ENCODE measurements at regions not wholly inside any gene's neighbourhood (a gene's known extent, or its start where the extent isn't known, plus 50 kb on each side); places are given as distances from the start of the nearest gene placed in this dataset.
"Not testable (repeated sequence)": the region's sequence is repeated elsewhere in the genome, so short reads cannot be mapped to it uniquely, and the experiment has no call there.

- no peak overlapping the region for H3K4me3 ChIP-seq (ENCODE audit: low read depth, low read length)
- CTCF ChIA-PET: no interaction called here
Measured at GRCh38 chr4:170386511-170386910, 296.8 kb upstream of the AADAT start.

GRCh38 chr4:170374770-170375169 is 285.0 kb upstream of the AADAT start:
- ChIA-PET POLR2A (no interaction called here), CTCF (no interaction called here)
- DNase-seq (ENCODE audit: low read depth, low spot score): no peak
- Histone ChIP-seq H3K27me3 (ENCODE audit: control insufficient read depth, insufficient read depth, low read length) (no peaks in the 10 kb centered on the region), H3K4me3 (ENCODE audit: low read depth, low read length) (no peak overlapping the region), H3K27ac (ENCODE audit: low read depth, low read length) (no peak overlapping the region), H3K9me3 (ENCODE audit: control insufficient read depth, insufficient read depth, low read length) (peaks cover 28% of the 10 kb centered on the region)
- no peak for TF ChIP-seq CTCF (IDR thresholded peaks at IDR 0.05; ENCODE audit: low read depth, low read length)

More at GRCh38 chr4:170386511-170386910, 296.8 kb upstream of the AADAT start:
- POLR2A ChIA-PET: no interaction called here
- no peak overlapping the region for H3K27ac ChIP-seq (ENCODE audit: low read depth, low read length)
- H3K9me3 ChIP-seq (ENCODE audit: control insufficient read depth, insufficient read depth, low read length): peaks cover 14% of the 10 kb centered on the region; the same call in 1 of the 2 replicates
- no peak for TF ChIP-seq CTCF (IDR thresholded peaks at IDR 0.05; ENCODE audit: low read depth, low read length)
- no peaks in the 10 kb centered on the region for H3K27me3 ChIP-seq (ENCODE audit: control insufficient read depth, insufficient read depth, low read length)
- DNase-seq (ENCODE audit: low read depth, low spot score): no peak

- Histone ChIP-seq H3K9me3 (ENCODE audit: control insufficient read depth, insufficient read depth, low read length) (peaks cover 10% of the 10 kb centered on the region; the same call in 1 of the 2 replicates), H3K4me3 (ENCODE audit: low read depth, low read length) (no peak overlapping the region), H3K27me3 (ENCODE audit: control insufficient read depth, insufficient read depth, low read length) (no peaks in the 10 kb centered on the region), H3K27ac (ENCODE audit: low read depth, low read length) (no peak overlapping the region)
- no peak for DNase-seq (ENCODE audit: low read depth, low spot score)
- no peak for TF ChIP-seq CTCF (IDR thresholded peaks at IDR 0.05; ENCODE audit: low read depth, low read length)
- ChIA-PET CTCF (no interaction called here), POLR2A (no interaction called here)
Measured at GRCh38 chr4:170348945-170349344, 259.2 kb upstream of the AADAT start.

- H3K27ac ChIP-seq (ENCODE audit: low read depth, low read length); H3K27me3 ChIP-seq (ENCODE audit: control insufficient read depth, insufficient read depth, low read length); H3K9me3 ChIP-seq (ENCODE audit: control insufficient read depth, insufficient read depth, low read length); CTCF ChIA-PET; POLR2A ChIA-PET; DNase-seq (ENCODE audit: low read depth, low spot score); H3K4me3 ChIP-seq (ENCODE audit: low read depth, low read length): not testable (repeated sequence)
Measured at GRCh38 chr4:170347191-170347590, 257.4 kb upstream of the AADAT start.

GRCh38 chr4:170339522-170339921 is 249.8 kb upstream of the AADAT start:
- no peak for DNase-seq (ENCODE audit: low read depth, low spot score)
- ChIA-PET POLR2A (no interaction called here), CTCF (no interaction called here)
- Histone ChIP-seq H3K9me3 (ENCODE audit: control insufficient read depth, insufficient read depth, low read length) (peaks cover 4% of the 10 kb centered on the region; the same call in 1 of the 2 replicates), H3K27ac (ENCODE audit: low read depth, low read length) (no peak overlapping the region), H3K27me3 (ENCODE audit: control insufficient read depth, insufficient read depth, low read length) (no peaks in the 10 kb centered on the region), H3K4me3 (ENCODE audit: low read depth, low read length) (no peak overlapping the region)
- TF ChIP-seq CTCF (IDR thresholded peaks at IDR 0.05; ENCODE audit: low read depth, low read length): no peak

- DNase-seq (ENCODE audit: low read depth, low spot score): no peak
- Histone ChIP-seq H3K27ac (ENCODE audit: low read depth, low read length) (no peak overlapping the region), H3K27me3 (ENCODE audit: control insufficient read depth, insufficient read depth, low read length) (no peaks in the 10 kb centered on the region), H3K9me3 (ENCODE audit: control insufficient read depth, insufficient read depth, low read length) (peaks cover 4% of the 10 kb centered on the region), H3K4me3 (ENCODE audit: low read depth, low read length) (no peak overlapping the region)
- ChIA-PET CTCF (no interaction called here), POLR2A (no interaction called here)
- TF ChIP-seq CTCF (IDR thresholded peaks at IDR 0.05; ENCODE audit: low read depth, low read length): no peak
Measured at GRCh38 chr4:170336238-170336775, 246.6 kb upstream of the AADAT start.
